GM12873 (cell line): ENCODE measurements at regions not wholly inside any gene's neighbourhood (a gene's known extent, or its start where the extent isn't known, plus 50 kb on each side); places are given as distances from the start of the nearest gene placed in this dataset.

ENCODE experiments used
- TF ChIP-seq, protein P1 (sequence below): IDR thresholded peaks from 2 replicates; pipeline ENCODE4 v1.5.1; 2012; ENCODE audit warnings: low read depth, mild to moderate bottlenecking, moderate library complexity, low read length, control low read depth; ENCODE audit not compliant: insufficient read depth; ENCODE audit errors: missing control alignments

- TF ChIP-seq, protein P1, sequence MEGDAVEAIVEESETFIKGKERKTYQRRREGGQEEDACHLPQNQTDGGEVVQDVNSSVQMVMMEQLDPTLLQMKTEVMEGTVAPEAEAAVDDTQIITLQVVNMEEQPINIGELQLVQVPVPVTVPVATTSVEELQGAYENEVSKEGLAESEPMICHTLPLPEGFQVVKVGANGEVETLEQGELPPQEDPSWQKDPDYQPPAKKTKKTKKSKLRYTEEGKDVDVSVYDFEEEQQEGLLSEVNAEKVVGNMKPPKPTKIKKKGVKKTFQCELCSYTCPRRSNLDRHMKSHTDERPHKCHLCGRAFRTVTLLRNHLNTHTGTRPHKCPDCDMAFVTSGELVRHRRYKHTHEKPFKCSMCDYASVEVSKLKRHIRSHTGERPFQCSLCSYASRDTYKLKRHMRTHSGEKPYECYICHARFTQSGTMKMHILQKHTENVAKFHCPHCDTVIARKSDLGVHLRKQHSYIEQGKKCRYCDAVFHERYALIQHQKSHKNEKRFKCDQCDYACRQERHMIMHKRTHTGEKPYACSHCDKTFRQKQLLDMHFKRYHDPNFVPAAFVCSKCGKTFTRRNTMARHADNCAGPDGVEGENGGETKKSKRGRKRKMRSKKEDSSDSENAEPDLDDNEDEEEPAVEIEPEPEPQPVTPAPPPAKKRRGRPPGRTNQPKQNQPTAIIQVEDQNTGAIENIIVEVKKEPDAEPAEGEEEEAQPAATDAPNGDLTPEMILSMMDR: no peak
Observed at GRCh38 chr14:106347890-106348755, 821.7 kb downstream of the TMEM121 start.

DNA sequence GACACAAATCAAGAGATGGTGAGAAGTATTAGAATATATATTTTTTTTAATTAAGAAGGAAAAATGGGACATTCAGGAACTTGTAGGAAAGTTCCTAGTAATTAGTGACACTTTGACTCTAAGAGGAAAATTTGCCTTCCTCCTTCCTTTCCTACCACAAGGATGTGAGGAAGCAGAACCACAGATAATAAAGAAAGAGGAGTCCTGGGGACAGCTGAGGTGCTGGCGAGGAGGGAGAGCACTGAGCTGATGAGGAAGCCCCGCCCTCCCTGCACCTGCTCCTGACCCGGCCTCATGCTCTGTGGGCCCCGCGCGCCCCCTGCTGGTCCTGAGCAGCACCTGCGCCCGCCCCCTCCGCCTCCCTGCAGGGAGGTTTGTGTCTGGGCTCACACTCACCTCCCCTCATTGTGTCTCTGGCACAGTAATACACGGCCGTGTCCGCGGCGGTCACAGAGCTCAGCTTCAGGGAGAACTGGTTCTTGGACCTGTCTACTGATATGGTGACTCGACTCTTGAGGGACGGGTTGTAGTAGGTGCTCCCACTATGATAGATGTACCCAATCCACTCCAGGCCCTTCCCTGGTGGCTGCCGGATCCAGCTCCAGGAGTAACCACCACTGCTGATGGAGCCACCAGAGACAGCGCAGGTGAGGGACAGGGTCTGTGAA lies 822.6 kb downstream of the TMEM121 start:
- TF ChIP-seq, protein P1: peak; percentile 76

DNA sequence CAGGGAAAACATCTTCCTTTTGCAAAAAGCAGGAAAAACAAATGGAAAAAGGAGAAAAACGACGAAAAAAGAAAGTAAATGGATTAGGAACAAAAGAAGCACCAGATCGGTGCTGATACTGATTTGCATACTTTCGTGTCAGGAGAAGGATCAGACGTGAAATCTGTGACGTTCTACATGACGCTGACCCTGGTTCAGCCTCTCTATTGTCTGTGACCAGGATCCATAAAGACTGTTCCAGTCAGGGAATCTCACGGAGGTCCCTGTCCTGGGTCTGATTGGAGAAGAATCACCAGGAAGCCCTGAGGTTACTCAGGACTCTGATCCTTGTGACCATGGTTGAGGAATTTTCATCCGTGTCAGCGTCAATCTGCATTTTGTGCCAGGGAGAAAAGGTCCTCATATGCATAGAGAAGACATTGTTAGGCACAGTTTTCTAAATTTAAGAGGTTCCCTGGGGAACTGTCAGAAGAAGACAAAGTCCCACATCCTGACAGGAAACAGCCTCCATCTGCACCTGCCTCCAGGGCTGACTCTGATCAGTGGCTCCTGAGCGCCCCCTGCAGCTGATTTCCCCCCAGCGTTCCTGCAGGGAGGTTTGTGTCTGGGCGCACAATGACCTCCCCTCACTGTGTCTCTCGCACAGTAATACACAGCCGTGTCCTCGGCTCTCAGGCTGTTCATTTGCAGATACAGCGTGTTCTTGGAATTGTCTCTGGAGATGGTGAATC lies 832.9 kb downstream of the TMEM121 start:
- TF ChIP-seq, protein P1: peak; percentile 34

DNA sequence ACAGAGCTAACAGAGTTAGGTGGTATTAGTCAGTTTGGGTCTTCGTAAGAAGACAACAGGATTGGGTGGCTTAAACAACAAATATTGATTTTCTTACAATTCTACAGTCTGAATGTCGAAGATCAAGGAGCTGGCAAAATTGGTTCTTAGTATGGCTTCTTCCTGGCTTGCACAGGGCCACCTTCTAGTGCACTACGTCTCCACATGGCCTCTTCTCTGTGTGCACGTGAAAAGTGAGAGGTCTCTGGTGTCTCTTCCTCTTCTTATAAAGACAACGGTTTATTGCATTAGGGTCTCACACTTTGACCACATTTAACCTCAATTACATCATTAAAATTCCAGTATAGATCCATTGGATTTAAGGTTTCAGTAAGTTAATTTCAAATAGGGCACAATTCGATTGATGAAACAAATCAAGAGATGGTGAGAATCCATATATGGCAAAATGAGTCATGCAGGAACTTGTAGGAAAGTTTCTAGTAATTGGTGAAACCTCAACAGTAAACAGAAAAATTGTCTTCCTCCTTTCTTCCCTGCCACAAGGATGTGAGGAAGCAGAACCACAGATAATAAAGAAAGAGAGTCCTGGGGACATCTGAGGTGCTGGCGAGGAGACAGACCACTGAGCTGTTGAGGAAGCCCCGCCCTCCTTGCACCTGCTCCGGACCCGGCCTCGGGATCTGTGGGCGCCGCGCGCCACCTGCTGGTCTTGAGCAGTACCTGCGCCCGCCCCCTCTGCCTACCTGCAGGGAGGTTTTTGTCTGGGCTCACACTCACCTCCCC lies 846.7 kb downstream of the TMEM121 start:
- TF ChIP-seq, protein P1: peak; percentile 76

- TF ChIP-seq, protein P1: peak; percentile 9
Observed at GRCh38 chr14:106373653-106374110, 847.3 kb downstream of the TMEM121 start.

DNA sequence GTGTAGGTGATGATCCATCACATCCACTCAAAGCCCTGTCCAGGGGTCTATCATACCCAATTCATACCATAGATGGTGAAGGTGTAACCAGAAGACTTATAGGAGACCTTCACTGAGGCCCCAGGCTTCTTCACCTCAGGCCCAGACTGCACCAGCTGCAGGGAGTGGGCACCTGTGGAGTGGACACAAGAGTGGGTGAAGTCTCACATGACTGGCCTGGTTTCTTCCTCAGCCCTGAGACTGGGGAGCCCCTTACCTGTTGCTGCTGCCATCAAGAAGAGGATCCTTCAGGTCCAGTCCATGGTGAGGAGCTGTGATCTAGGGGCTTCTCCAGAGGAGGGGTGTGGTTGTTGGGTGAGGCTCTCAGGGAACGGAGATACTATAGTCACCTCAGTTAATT lies 851.0 kb downstream of the TMEM121 start:
- TF ChIP-seq, protein P1: no peak
